HepG2 (cell line): ENCODE measurements at regions not wholly inside any gene's neighbourhood (a gene's known extent, or its start where the extent isn't known, plus 50 kb on each side); places are given as distances from the start of the nearest gene placed in this dataset.

ENCODE experiments used
- ATAC-seq: fragments of 200-7000 bp; cut with Tn5 transposase; 3 replicates; pipeline ENCODE4 v1.9.1; 2020; ENCODE audit warnings: mild to moderate bottlenecking, moderate library complexity
- BruUV-seq: library from RNA; stranded (reverse); fragments of 400-500 nt; replicated peaks from 2 replicates; lab custom pipeline; 2021; lab: Mats Ljungman, UMichigan
- CTCF ChIA-PET: fragments of 300-600 bp; formaldehyde crosslinking; extraction: SDS; loops from one replicate; lab custom pipeline; 2021; ENCODE audit warnings: low total read pairs, inconsistent platforms, low intra/inter-chr PET ratio; lab: Yijun Ruan, JAX
- POLR2A ChIA-PET: fragments of 350-600 bp; sonication (Branson Sonifier 250); formaldehyde crosslinking; loops from one replicate; lab custom pipeline; 2020; ENCODE audit warnings: antibody characterized with exemption, inconsistent platforms; lab: Yijun Ruan, JAX
- DNase-seq: peaks from one replicate; pipeline ENCODE4 v3.0.0-alpha.2; 2015; ENCODE audit warnings: low spot score
- FAIRE-seq: peaks from 3 replicates; lab custom pipeline; 2011; peaks lifted over from hg19 to GRCh38; lab: Jason Lieb, UNC
- H2AFZ ChIP-seq: one replicate; pipeline ENCODE4 v1.6.1; 2011; ENCODE audit warnings: low read length, inconsistent platforms
- H3K27ac ChIP-seq: fragments of 300-600 bp; 3 replicates; pipeline ENCODE4 v1.8.0; 2011; ENCODE audit warnings: mixed run types, mild to moderate bottlenecking, mixed read lengths, low read length, inconsistent platforms; ENCODE audit not compliant: insufficient read depth; ENCODE audit errors: extremely low read length
- H3K27me3 ChIP-seq, 2 experiments: fragments of 200-600 bp in 1 of 2; 2 replicates in 1 of 2; 3 replicates in 1 of 2; pipeline versions ENCODE4 v1.6.0 to v1.8.0; 2011; ENCODE audit warnings: low read length in 2 of 2, mild to moderate bottlenecking in 2 of 2, moderate library complexity in 2 of 2, inconsistent platforms in 1 of 2; ENCODE audit not compliant: insufficient read depth in 2 of 2, control insufficient read depth in 1 of 2
- H3K36me3 ChIP-seq, 2 experiments: fragments of 200-600 bp in 1 of 2; replicated peaks in 1 of 2; 2 replicates in 1 of 2; 3 replicates in 1 of 2; pipeline versions ENCODE4 v1.5.1 to v1.8.0; 2011; ENCODE audit warnings: low read length in 2 of 2, inconsistent platforms in 1 of 2; ENCODE audit not compliant: insufficient read depth in 2 of 2, control insufficient read depth in 1 of 2
- H3K4me1 ChIP-seq: 2 replicates; pipeline ENCODE4 v1.5.1; 2012; ENCODE audit warnings: low read length, inconsistent platforms; ENCODE audit not compliant: insufficient read depth
- H3K4me2 ChIP-seq: 2 replicates; pipeline ENCODE4 v1.6.0; 2011; ENCODE audit warnings: low read depth, low read length, inconsistent platforms
- H3K4me3 ChIP-seq, 3 experiments: fragments of 200-600 bp in 1 of 3; sonication (generic), shearing (Covaris generic) in 1 of 3; replicated peaks in 1 of 3; 2 replicates each; pipeline ENCODE4 v1.5.1; 2011 to 2016; ENCODE audit warnings: low read length in 3 of 3, inconsistent platforms in 2 of 3, low read depth in 2 of 3, mild to moderate bottlenecking in 2 of 3, control low read depth in 1 of 3, mixed read lengths in 1 of 3; ENCODE audit not compliant: insufficient read depth in 1 of 3
- H3K79me2 ChIP-seq: one replicate; pipeline ENCODE4 v1.6.1; 2011; ENCODE audit warnings: low read length, inconsistent platforms; ENCODE audit not compliant: insufficient read depth
- H3K9ac ChIP-seq: 2 replicates; pipeline ENCODE4 v1.6.0; 2011; ENCODE audit warnings: mild to moderate bottlenecking, low read depth, low read length, inconsistent platforms; ENCODE audit not compliant: insufficient read depth
- H3K9me3 ChIP-seq: 2 replicates; pipeline ENCODE4 v1.5.1; 2012; ENCODE audit warnings: mild to moderate bottlenecking, low read length
- H4K20me1 ChIP-seq: 2 replicates; pipeline ENCODE4 v1.6.0; 2011; ENCODE audit warnings: inconsistent platforms, mild to moderate bottlenecking, low read length, moderate library complexity; ENCODE audit not compliant: insufficient read depth
- CBX2 ChIP-seq, 2 experiments: fragments of 200-600 bp in 1 of 2; sonication (generic); formaldehyde crosslinking in 1 of 2; IDR thresholded peaks; 2 replicates each; pipeline versions ENCODE4 v1.7.0 to v1.8.1; 2018 to 2022; ENCODE audit warnings: low read depth in 2 of 2, low read length in 1 of 2, mild to moderate bottlenecking in 1 of 2, missing genetic modification reagents in 1 of 2
- FOXA3 ChIP-seq: IDR thresholded peaks from 2 replicates; pipeline ENCODE4 v1.6.1; 2016; ENCODE audit warnings: missing genetic modification reagents, missing compliant biosample characterization
- MTA3 ChIP-seq: sonication (generic); formaldehyde crosslinking; IDR thresholded peaks from 2 replicates; pipeline ENCODE4 v1.4.0; 2020; ENCODE audit warnings: missing genetic modification reagents
- SALL2 ChIP-seq: sonication (generic); formaldehyde crosslinking; IDR thresholded peaks from 2 replicates; pipeline ENCODE4 v1.8.1; 2023; ENCODE audit warnings: mild to moderate bottlenecking, missing genetic modification reagents, inconsistent platforms
- ZNF644 ChIP-seq: IDR thresholded peaks from 2 replicates; pipeline ENCODE4 v1.6.1; 2016; ENCODE audit warnings: low read depth
- WGBS: methylation state at CpG from one replicate; pipeline ENCODE4 v1.1.6; 2017; ENCODE audit warnings: low lambda C conversion rate; 5-methylcytosine and 5-hydroxymethylcytosine counted together
- in situ Hi-C: cut with HindIII; loops from 2 replicates; pipeline ENCODE4 v1.10.0; 2017; ENCODE audit warnings: low pct_unique_long_range_greater_than_20kb; ENCODE audit not compliant: extremely low pct_ligation_motif_present
- intact Hi-C: fragments of 100-400 bp; cut with micrococcal nuclease; formaldehyde crosslinking; loops from one replicate; pipeline ENCODE4 v1.10.0; 2022; ENCODE audit not compliant: unreplicated experiment
- TF ChIP-seq, protein P1 (sequence below): sonication (generic); formaldehyde crosslinking; IDR thresholded peaks from 2 replicates; pipeline ENCODE4; 2020; ENCODE audit warnings: missing genetic modification reagents, mild to moderate bottlenecking, borderline replicate concordance
- TF ChIP-seq, protein P2 (sequence below): sonication (generic); formaldehyde crosslinking; IDR thresholded peaks from 2 replicates; pipeline ENCODE4 v1.4.0; 2020; ENCODE audit warnings: missing genetic modification reagents

DNA sequence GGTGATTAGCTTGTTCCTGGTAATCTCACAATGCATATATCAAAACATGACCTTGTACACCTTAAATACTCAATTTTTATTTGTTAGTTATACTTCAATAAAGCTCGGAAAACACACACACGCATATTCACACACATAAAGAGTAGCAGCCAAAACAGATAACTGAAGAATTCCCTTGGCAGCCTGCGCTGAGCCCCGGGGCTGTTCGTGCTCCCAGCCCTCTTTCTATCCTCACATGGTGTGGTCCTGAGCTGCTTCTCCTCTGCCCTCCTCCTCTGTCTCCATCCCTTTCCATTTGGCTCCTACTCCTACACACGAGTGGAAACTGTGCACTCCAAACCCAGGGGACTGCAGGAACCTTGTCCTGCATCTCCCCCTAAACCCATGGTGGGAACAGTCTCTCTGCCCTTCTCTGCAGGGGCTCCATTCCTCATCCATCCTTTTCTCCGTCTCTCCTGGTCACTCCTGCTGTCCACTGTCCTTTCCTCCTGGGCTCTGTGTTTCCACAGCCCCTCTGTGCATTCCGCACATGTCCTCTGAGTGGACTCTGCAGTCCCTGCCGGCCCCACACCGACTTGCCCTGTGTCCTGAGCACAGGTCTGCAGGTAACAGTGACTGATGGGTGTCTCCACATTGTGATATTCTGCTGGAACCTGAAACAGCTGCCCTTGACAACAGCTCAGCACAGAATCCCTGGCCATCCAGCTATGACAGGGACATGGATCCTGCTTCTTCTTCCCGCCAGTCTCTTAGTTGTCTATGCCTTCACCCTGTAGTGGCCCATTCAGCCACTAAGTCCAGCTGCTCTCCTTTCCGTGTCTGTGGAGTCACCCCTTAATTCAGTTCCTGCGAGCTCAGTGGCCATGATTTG, 216.8 kb upstream of the ZNF32 start:
- Histone ChIP-seq H3K36me3 (no peaks in the 10 kb centered on the region), H4K20me1 (no peaks in the 10 kb centered on the region), H3K79me2 (no peaks in the 10 kb centered on the region), H3K9me3 (no peaks in the 10 kb centered on the region), H3K27ac (no peak overlapping the region), H3K9ac (no peak overlapping the region), H3K4me2 (no peak overlapping the region), H3K4me3 (no peak overlapping the region), H3K4me1 (peaks cover 72% of the 10 kb centered on the region), H3K27me3 (no peaks in the 10 kb centered on the region; a peak in 1 of 5 replicates), H2AFZ (peak overlapping the region; percentile 32)
- DNase-seq (no peak), FAIRE-seq (no peak), ATAC-seq (no peak)
- 90% methylated on average over 13 of the region's 13 CpGs for WGBS
- intact Hi-C loops (loop anchor here (10.0 kb wide), 1 partner anchor 389 kb away; no protein-coding TSS in a partner anchor), in situ Hi-C loops (no loop called here)
- TF ChIP-seq FOXA3 (CRISPR knock-in tag) (no peak), ZNF644 (no peak), CBX2 (IDR thresholded peaks at IDR 0.05; ENCODE audit: low read depth, low read length) (no peak), CBX2 (CRISPR knock-in tag; IDR thresholded peaks at IDR 0.05; ENCODE audit: low read depth) (no peak), SALL2 (CRISPR knock-in tag) (no peak), MTA3 (CRISPR knock-in tag) (no peak)
- TF ChIP-seq, protein P1, sequence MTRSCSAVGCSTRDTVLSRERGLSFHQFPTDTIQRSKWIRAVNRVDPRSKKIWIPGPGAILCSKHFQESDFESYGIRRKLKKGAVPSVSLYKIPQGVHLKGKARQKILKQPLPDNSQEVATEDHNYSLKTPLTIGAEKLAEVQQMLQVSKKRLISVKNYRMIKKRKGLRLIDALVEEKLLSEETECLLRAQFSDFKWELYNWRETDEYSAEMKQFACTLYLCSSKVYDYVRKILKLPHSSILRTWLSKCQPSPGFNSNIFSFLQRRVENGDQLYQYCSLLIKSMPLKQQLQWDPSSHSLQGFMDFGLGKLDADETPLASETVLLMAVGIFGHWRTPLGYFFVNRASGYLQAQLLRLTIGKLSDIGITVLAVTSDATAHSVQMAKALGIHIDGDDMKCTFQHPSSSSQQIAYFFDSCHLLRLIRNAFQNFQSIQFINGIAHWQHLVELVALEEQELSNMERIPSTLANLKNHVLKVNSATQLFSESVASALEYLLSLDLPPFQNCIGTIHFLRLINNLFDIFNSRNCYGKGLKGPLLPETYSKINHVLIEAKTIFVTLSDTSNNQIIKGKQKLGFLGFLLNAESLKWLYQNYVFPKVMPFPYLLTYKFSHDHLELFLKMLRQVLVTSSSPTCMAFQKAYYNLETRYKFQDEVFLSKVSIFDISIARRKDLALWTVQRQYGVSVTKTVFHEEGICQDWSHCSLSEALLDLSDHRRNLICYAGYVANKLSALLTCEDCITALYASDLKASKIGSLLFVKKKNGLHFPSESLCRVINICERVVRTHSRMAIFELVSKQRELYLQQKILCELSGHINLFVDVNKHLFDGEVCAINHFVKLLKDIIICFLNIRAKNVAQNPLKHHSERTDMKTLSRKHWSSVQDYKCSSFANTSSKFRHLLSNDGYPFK (CRISPR knock-in tag): no peak
- TF ChIP-seq, protein P2, sequence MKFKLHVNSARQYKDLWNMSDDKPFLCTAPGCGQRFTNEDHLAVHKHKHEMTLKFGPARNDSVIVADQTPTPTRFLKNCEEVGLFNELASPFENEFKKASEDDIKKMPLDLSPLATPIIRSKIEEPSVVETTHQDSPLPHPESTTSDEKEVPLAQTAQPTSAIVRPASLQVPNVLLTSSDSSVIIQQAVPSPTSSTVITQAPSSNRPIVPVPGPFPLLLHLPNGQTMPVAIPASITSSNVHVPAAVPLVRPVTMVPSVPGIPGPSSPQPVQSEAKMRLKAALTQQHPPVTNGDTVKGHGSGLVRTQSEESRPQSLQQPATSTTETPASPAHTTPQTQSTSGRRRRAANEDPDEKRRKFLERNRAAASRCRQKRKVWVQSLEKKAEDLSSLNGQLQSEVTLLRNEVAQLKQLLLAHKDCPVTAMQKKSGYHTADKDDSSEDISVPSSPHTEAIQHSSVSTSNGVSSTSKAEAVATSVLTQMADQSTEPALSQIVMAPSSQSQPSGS (CRISPR knock-in tag): no peak
- no TSS peak for BruUV-seq
- ChIA-PET POLR2A (no interaction called here), CTCF (no interaction called here)
